Spinal cord (tissue), 9 donors: ENCODE measurements at regions not wholly inside any gene's neighbourhood (a gene's known extent, or its start where the extent isn't known, plus 50 kb on each side); places are given as distances from the start of the nearest gene placed in this dataset.

Experiments used
- DNase-seq, 6 donors: peaks; one replicate each; pipeline versions ENCODE4 v3.0.0 to v3.0.0-alpha.2; 2013 to 2015; ENCODE audit warnings: low spot score in 6 of 6, low read depth in 4 of 6
- H3K27ac ChIP-seq: one replicate; pipeline ENCODE4 v1.5.1; 2013; ENCODE audit warnings: low read depth, low read length, control low read depth
- H3K27me3 ChIP-seq: one replicate; pipeline ENCODE4 v1.6.1; 2013; ENCODE audit warnings: low read length; ENCODE audit not compliant: control insufficient read depth, insufficient read depth
- H3K36me3 ChIP-seq: one replicate; pipeline ENCODE4 v1.6.1; 2013; ENCODE audit warnings: low read length; ENCODE audit not compliant: control insufficient read depth, insufficient read depth
- H3K4me1 ChIP-seq: one replicate; pipeline ENCODE4 v1.6.1; 2013; ENCODE audit warnings: low read length; ENCODE audit not compliant: control insufficient read depth, insufficient read depth
- H3K4me3 ChIP-seq: one replicate; pipeline ENCODE4 v1.5.1; 2013; ENCODE audit warnings: low read depth, low read length, control low read depth
- H3K9me3 ChIP-seq: one replicate; pipeline ENCODE4 v1.6.1; 2013; ENCODE audit warnings: low read length; ENCODE audit not compliant: control insufficient read depth, insufficient read depth
- WGBS: methylation state at CpG from one replicate; pipeline ENCODE4 v1.1.5; 2013; ENCODE audit warnings: missing lambda C conversion rate; ENCODE audit not compliant: insufficient coverage; 5-methylcytosine and 5-hydroxymethylcytosine counted together
- donor health status: healthy.

- DNase-seq, result no peak
- no peaks in the 10 kb centered on the region for H3K9me3 ChIP-seq
- H3K27ac ChIP-seq, result no peak overlapping the region
- H3K4me1 ChIP-seq, result no peaks in the 10 kb centered on the region
- no peaks in the 10 kb centered on the region for H3K36me3 ChIP-seq
- no peak overlapping the region for H3K4me3 ChIP-seq
- no peaks in the 10 kb centered on the region for H3K27me3 ChIP-seq
- no CpG with 5 or more reads among the region's 2 CpGs for WGBS
These were observed 482.3 kb downstream of the ANKRD50 start for GRCh38 chr4:124230268-124230667.

- WGBS, result no CpG with 5 or more reads among the region's 2 CpGs
- no peaks in the 10 kb centered on the region for H3K36me3 ChIP-seq
- DNase-seq, result no peak
- H3K27me3 ChIP-seq, result no peaks in the 10 kb centered on the region
- H3K9me3 ChIP-seq, result no peaks in the 10 kb centered on the region
- H3K4me3 ChIP-seq, result no peak overlapping the region
- H3K27ac ChIP-seq, result no peak overlapping the region
- no peaks in the 10 kb centered on the region for H3K4me1 ChIP-seq
These were observed 477.8 kb downstream of the ANKRD50 start for GRCh38 chr4:124234771-124235170.

GRCh38 chr4:124243671-124244366, 468.7 kb downstream of the ANKRD50 start:
- H3K4me3 ChIP-seq, result no peak overlapping the region
- no peaks in the 10 kb centered on the region for H3K27me3 ChIP-seq
- no peaks in the 10 kb centered on the region for H3K9me3 ChIP-seq
- H3K27ac ChIP-seq, result no peak overlapping the region
- no peaks in the 10 kb centered on the region for H3K4me1 ChIP-seq
- no peaks in the 10 kb centered on the region for H3K36me3 ChIP-seq
- no peak for DNase-seq
- 67% methylated on average over 3 of the region's 3 CpGs for WGBS

DNA sequence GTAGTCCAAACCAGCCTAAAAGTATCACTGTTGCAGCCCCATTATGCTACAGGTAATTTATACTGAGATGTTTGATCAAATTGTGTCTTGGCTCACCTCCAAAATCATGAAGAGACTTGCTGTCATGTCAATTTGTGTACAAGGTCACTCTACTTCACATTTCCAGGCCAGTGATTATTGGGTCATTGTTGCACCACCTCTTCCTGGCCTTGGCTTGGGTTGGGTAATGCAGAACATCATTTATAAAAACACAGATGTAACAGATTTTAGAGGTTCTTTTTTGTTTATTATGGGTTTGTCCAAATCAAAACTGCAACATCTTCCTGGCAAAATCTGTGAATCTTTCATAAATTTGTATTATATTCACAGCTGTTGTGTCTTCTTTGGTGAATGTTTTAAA, 459.5 kb downstream of the ANKRD50 start:
- Histone ChIP-seq H3K27me3 (no peaks in the 10 kb centered on the region), H3K9me3 (no peaks in the 10 kb centered on the region), H3K4me1 (no peaks in the 10 kb centered on the region), H3K4me3 (no peak overlapping the region), H3K36me3 (no peaks in the 10 kb centered on the region), H3K27ac (no peak overlapping the region)
- DNase-seq, result no peak

DNA sequence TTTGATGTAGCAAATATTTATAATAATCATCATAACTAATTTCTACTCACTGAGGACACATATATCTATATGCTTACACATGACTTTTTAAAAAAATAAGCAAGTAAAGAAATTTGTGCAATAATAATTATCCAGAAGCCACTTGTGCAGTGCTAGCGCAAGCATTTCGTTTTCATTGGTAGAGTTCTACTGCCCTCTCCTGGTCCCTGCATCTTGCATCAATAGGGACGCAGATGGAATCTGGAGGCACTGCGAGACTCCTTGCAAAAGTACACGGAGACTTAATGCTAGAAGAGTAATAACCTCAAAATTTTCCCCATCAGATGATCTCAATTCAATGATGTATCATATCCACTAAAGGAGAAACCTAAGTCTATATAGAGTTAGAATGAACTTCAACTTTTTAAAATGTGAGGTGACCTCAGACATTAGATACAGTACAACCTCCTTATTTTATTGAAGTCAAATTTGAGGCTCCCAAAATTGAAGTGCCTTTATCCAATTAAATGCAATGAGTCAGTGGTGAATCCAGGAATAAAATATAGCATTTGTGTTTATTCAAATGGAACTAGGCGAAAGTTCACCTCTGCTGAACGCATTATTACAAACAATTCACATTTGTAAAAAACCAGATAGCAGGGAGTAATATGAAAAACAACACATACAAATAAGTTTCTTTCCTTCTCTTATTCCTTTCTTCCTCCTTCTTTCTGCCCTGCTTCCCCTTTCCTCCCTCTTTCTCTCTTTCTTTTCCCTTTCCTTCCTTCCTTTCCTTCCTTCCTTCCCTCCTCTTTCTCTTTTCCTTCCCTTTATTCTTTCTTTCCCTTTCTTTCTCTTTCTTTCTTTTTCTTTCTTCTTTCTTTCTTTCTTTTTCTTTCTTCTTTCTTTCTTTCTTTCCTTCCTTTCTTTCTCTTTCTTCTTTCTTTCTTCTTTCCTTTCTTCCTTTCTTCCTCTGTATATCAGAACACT, 450.0 kb downstream of the ANKRD50 start:
- no peaks in the 10 kb centered on the region for H3K36me3 ChIP-seq
- DNase-seq, result peak; percentile 69 to 96 (median 74)
- no peak overlapping the region for H3K4me3 ChIP-seq
- H3K27ac ChIP-seq, result no peak overlapping the region
- H3K4me1 ChIP-seq, result no peaks in the 10 kb centered on the region
- H3K27me3 ChIP-seq, result no peaks in the 10 kb centered on the region
- H3K9me3 ChIP-seq, result no peaks in the 10 kb centered on the region
- 0% methylated on average over 2 of the region's 7 CpGs for WGBS

- WGBS, result no CpG with 5 or more reads among the region's 1 CpG
- Histone ChIP-seq H3K27me3 (no peaks in the 10 kb centered on the region), H3K36me3 (no peaks in the 10 kb centered on the region), H3K4me1 (no peaks in the 10 kb centered on the region), H3K27ac (no peak overlapping the region), H3K4me3 (no peak overlapping the region), H3K9me3 (no peaks in the 10 kb centered on the region)
- DNase-seq, result no peak
These were observed 446.8 kb downstream of the ANKRD50 start for GRCh38 chr4:124265701-124266100.

DNA sequence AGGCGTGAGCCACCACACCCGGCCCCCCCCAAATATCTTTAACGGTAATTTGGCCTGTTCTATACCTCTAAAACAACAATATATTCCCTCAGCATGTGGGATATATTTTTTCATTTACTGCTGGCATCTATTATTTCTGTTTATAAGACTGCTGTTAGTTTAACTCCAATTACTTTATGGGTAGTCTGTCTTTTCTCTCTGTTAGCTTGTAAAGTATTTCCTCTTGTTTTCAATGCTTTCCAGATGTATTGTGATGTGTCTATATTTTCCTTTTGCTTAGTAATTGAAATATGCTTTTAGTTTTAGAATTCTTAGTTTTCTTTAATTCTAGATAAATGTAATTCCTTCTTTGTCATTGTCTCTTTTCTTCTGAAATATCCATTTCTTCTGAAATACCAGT, 445.8 kb downstream of the ANKRD50 start:
- no peaks in the 10 kb centered on the region for H3K36me3 ChIP-seq
- H3K4me3 ChIP-seq, result no peak overlapping the region
- no peaks in the 10 kb centered on the region for H3K9me3 ChIP-seq
- no peaks in the 10 kb centered on the region for H3K4me1 ChIP-seq
- H3K27ac ChIP-seq, result no peak overlapping the region
- no peaks in the 10 kb centered on the region for H3K27me3 ChIP-seq
- WGBS, result no CpG with 5 or more reads among the region's 3 CpGs
- no peak for DNase-seq

GRCh38 chr4:124276461-124276860, 436.1 kb downstream of the ANKRD50 start:
- H3K27me3 ChIP-seq, result no peaks in the 10 kb centered on the region

GRCh38 chr4:124277691-124278090, 434.8 kb downstream of the ANKRD50 start:
- Histone ChIP-seq H3K27ac (no peak overlapping the region), H3K9me3 (no peaks in the 10 kb centered on the region), H3K36me3 (no peaks in the 10 kb centered on the region), H3K27me3 (no peaks in the 10 kb centered on the region), H3K4me3 (no peak overlapping the region), H3K4me1 (no peaks in the 10 kb centered on the region)
- WGBS, result 100% methylated on average over 1 of the region's 2 CpGs
- no peak for DNase-seq

More at GRCh38 chr4:124276461-124276860, 436.1 kb downstream of the ANKRD50 start:
- no peak for DNase-seq
- H3K36me3 ChIP-seq, result no peaks in the 10 kb centered on the region
- no peaks in the 10 kb centered on the region for H3K9me3 ChIP-seq
- no peak overlapping the region for H3K27ac ChIP-seq
- no peak overlapping the region for H3K4me3 ChIP-seq
- H3K4me1 ChIP-seq, result no peaks in the 10 kb centered on the region

- WGBS, result no CpG with 5 or more reads among the region's 1 CpG
- H3K36me3 ChIP-seq, result no peaks in the 10 kb centered on the region
- no peak overlapping the region for H3K4me3 ChIP-seq
- H3K27ac ChIP-seq, result no peak overlapping the region
- H3K9me3 ChIP-seq, result no peaks in the 10 kb centered on the region
- peak in 1 of 6 donors; percentile 21 for DNase-seq
- H3K27me3 ChIP-seq, result no peaks in the 10 kb centered on the region
- no peaks in the 10 kb centered on the region for H3K4me1 ChIP-seq
These were observed 434.1 kb downstream of the ANKRD50 start for GRCh38 chr4:124278477-124278876.
